Prostate gland (tissue), 1 donor: ENCODE measurements at regions not wholly inside any gene's neighbourhood (a gene's known extent, or its start where the extent isn't known, plus 50 kb on each side); places are given as distances from the start of the nearest gene placed in this dataset.
"Not testable (repeated sequence)": the region's sequence is repeated elsewhere in the genome, so short reads cannot be mapped to it uniquely, and the experiment has no call there.

Experiments
- POLR2A ChIP-seq: fragments of 450-650 bp; IDR thresholded peaks from one replicate; pipeline ENCODE4 v1.6.1; 2016; ENCODE audit warnings: antibody characterized with exemption, mild to moderate bottlenecking
- POLR2AphosphoS5 ChIP-seq: sonication (generic); formaldehyde crosslinking; IDR thresholded peaks from one replicate; pipeline ENCODE4 v1.6.1; 2017; ENCODE audit warnings: antibody characterized with exemption

DNA sequence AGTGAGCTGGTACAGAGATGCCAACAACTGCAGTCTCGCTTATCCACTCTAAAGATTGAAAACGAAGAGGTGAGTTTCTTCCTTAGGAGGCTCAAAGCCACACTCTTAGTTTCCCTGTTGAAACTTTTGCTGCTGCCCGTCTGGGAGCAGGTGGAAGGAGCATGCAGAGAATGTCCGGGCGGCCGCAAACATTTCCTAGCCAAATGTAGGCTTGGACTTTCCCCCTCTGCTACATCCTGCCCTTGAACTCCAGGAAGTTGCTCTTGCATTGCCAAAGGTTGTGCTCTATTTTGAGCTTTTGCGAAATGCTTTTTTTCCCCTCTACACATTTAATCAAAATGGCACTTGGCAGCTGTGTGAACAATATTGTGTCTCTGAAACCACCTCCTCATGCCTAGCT lies 65.0 kb upstream of the IKBKE start:
- TF ChIP-seq POLR2AphosphoS5, POLR2A: not testable (repeated sequence)
